GM19035 (cell line): ENCODE measurements at regions not wholly inside any gene's neighbourhood (a gene's known extent, or its start where the extent isn't known, plus 50 kb on each side); places are given as distances from the start of the nearest gene placed in this dataset.

Source experiments
- ATAC-seq: cut with Tn5 transposase; IDR thresholded peaks from one replicate; pipeline ENCODE4 v1.9.1; 2021; ENCODE audit not compliant: unreplicated experiment

DNA sequence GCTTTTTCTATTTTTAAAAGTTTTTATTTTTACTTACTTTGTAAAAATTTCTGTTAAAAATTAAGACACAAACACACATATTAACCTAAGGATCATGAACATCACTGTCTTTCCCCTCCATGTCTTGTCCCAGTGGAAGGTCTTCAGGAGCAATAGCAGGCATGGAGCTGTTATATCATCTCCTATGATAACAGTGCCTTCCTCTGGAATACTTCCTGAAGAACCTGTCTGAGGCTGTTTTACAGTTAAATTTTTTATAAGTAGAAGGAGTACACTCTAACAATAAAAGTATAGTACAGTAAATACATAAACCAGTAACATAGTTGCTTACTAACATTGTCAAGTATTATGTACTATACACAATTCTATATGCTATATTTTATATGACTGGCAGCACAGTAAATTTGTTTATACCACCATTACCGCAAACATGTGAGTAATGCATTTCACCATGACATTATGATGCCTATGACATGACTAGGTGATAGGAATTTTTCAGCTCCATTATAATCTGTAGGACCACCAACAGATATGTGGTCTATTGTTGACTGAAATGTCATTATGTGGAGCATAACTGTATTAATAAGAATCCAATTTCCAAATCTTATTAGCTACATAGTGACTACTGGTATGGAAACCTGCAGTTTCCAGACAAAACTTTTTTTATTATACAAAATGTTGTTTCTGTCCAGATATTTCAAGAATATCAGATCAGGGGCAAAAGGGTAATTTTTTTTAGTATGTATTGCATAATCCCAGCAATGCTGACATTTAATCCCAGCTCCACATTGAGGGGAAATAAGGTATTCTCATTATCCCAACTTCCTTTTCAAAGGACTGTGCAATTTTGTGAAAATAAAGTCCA, 337.2 kb upstream of the SLC39A10 start:
- no peak for ATAC-seq

DNA sequence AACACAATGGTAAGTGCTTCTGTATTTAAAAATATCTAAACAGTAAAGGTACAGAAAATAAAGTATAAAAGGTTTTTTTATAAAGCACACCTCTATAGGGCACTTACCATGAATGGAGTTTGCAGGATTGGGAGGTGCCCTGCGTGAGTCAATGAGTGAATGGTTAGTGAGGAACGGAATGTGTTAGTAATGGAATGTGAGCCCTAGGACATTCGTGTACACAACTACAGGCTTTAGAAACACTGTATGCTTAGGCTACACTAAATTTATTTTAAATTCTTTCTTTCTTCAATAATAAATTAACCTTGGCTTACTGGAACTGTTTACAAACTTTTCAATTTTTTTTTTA, 337.9 kb upstream of the SLC39A10 start:
- no peak for ATAC-seq

DNA sequence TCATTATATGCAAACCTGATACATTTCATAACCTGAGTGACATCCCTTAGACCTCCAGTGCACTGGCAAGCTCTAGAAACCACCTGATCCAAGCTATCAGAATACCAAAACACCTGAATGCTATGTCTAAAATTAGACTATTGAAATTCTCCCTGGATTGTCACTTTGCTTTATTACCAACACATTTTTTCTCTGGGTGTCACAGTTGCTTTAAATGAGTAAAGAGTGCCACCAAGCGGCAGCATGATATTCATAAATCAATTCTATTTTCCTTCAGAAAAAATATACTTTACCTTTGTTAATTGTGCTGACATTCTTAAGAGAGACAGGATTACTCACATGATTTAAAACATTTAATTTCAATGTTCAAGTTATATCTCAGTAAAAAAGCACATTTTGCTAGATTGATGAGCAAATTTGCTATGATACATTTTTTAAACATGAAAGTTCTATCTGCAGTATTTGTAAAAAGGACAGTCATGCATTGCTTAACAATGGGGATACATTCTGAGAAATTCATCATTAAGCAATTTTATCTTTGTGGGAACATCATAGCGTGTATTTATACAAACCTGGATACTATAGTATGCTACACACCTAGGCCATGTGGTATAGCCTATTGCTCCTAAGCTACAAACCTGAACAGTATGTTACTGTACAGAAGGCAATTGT, 338.4 kb upstream of the SLC39A10 start:
- no peak for ATAC-seq

DNA sequence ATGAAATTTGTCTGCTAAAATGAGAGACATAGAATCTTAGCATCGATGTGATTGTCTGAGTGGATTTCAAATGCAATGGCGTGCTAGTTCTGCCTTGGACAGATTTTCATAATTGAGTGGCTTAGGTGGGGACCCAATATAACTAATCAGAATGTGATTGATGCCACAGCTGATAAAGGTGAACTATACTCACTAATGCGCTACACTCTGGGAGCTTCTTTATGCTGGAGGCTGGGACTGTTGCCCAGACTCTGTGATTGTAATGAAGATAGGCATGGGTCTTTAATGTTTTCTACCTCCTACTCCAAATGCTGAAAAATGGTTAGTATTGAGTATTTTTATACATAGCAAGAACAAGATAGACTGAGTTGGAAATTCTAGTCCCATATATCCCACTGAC, 339.5 kb upstream of the SLC39A10 start:
- no peak for ATAC-seq

GRCh38 chr2:195316486-195316885, 340.5 kb upstream of the SLC39A10 start:
- no peak for ATAC-seq

GRCh38 chr2:195313962-195314361, 343.1 kb upstream of the SLC39A10 start:
- no peak for ATAC-seq

DNA sequence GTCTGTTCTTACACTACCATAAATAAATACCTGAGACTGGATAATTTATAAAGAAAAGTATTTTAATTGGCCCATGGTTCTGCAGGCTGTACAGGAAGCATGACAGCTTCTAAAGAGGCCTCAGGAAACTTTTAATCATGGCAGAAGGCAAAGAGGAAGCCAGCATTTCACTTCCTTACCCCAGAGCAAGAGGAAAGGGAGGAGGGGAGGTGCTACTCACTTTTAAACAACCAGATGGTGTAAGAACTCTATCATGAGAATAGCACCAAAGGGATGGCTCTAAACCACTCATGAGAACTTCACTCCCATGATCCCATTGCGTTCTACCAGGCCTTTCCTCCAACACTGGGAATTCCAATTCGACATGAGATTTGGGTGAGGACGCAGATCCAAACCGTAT, 344.4 kb upstream of the SLC39A10 start:
- ATAC-seq, result no peak

GRCh38 chr2:195308163-195308562, 348.9 kb upstream of the SLC39A10 start:
- no peak for ATAC-seq

DNA sequence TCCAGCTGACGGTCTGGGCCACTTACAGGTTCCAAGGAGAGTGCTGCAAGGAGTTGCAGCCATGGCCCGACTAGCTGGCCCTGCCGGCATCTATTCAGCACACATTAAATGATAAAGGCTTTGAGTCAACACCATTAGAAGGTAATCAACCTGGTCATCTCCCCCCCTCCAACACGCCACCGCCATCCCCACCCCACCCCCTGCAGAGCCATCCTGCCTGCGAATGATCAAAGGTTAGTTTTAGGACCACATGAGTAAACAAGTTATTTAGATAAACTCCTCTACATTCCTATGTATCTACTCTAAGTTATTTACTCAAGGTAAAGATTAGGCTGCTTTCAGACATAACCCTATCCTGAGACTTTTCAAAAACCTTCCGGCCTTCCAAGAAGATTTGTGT, 349.3 kb upstream of the SLC39A10 start:
- ATAC-seq, result no peak

DNA sequence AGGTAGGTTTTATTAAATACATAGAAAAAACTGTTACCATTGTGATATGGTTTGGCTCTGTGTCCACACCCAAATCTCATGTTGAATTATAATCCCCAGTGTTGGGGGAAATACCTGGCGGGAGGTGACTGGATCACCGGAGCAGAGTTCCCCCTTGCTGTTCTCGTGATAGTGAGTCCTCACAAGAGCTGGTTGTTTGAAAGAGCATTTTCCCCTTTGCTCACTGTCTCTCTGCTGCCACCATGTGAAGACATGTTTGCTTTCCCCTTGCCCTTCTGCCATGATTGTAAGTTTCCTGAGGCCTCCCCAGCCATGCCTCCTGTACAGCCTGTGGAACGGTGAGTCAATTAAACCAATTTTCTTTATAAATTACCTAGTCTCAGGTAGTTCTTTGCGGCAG, 352.7 kb upstream of the SLC39A10 start:
- no peak for ATAC-seq

DNA sequence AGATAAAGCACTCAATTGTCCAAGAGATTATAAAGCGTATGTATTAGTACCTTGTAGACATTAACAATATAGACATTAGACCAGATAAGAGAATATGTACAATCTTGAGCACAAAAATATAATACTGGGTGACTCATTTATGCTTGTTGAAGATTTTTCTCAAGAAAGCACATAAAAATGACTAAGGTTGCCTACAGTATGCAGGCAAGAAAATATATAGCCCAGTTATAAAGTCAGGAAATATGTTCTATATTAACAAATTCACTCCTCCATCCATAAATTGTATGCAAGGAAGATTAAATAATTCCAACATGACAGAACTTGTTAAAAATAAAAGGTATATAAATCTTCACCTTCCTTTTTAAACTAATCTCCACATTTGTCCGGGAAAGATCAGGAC, 356.4 kb upstream of the SLC39A10 start:
- ATAC-seq, result no peak

DNA sequence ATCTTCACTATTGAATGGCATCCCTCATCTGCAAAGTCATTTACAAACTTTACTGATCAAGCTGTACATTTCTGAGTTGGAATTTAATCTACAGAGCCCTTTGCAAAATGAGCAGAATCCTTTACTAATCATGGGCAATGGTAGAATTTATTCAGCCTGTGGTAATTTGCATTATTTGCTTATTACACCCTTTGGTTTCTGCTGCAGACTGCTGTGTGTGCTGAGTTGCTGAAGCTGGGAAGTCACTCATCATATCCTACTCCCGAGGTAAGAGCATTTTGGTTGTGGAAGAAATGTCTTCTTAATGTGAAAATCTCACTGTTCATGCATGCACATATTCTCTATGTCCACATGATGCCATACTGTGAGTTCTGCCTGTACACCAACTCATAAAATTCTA, 357.4 kb upstream of the SLC39A10 start:
- ATAC-seq, result no peak

DNA sequence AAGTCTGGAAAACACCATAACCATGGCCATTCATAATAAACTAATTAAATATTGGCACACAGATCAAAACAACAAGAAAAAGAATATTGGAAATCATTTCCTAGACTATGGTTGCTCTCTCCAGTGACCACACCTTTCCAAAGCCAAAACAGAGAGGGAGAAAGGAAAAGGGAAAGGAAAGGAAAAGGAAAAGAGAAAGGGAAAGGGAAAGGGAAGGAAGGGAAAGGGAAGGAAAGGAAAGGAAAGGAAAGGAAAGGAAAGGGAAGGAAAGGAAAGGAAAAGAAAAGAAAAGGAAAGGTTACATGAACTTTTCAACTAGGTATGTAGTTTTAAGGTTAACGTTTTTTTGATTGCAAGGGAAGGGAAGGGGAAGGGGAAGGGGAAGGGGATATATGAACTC, 360.5 kb upstream of the SLC39A10 start:
- no peak for ATAC-seq

DNA sequence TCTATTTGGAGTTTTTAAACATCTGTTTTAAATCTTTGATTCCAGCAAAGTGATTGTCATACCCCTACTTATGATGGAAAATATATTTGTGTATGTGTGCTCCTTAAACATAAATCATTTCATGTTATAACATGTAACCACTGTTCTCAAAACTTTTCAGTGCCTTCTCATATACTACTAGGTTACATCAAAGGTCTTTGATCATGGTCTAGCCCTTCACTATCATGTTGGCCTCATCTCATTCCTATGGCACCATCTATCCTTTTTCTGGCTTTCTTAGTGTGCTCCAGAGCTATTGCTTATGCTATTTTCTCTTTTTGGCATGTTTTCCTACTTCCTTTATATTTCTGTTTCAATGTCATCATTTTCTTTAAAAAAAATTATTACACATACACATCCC, 367.9 kb upstream of the SLC39A10 start:
- no peak for ATAC-seq

GRCh38 chr2:195279840-195280427, 377.1 kb upstream of the SLC39A10 start:
- no peak for ATAC-seq

- no peak for ATAC-seq
These were observed 386.5 kb upstream of the SLC39A10 start for GRCh38 chr2:195270466-195271039.

DNA sequence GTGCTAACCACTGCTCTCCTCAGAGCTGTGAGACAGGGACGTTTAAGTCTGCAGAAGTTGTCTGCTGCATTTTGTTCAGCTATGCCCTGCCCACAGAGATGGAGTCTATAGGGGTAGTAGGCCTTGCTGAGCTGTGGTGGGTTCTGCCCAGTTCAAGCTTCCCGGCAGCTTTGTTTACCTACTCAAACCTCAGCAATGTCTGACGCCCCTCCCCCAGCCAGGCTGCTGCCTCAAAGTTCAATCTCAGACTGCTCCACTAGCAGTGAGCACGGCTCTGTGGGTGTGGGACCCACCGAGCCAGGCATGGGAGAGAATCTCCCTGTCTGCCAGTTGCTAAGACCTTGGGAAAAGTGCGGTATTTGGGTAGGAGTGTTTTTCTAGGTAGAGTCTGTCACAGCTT, 387.8 kb upstream of the SLC39A10 start:
- ATAC-seq, result no peak

- no peak for ATAC-seq
These were observed 399.0 kb upstream of the SLC39A10 start for GRCh38 chr2:195257979-195258378.

- no peak for ATAC-seq
These were observed 405.0 kb upstream of the SLC39A10 start for GRCh38 chr2:195252018-195252417.

- ATAC-seq, result no peak
These were observed 405.8 kb upstream of the SLC39A10 start for GRCh38 chr2:195251214-195251613.

GRCh38 chr2:195238826-195239225, 418.2 kb upstream of the SLC39A10 start:
- no peak for ATAC-seq

DNA sequence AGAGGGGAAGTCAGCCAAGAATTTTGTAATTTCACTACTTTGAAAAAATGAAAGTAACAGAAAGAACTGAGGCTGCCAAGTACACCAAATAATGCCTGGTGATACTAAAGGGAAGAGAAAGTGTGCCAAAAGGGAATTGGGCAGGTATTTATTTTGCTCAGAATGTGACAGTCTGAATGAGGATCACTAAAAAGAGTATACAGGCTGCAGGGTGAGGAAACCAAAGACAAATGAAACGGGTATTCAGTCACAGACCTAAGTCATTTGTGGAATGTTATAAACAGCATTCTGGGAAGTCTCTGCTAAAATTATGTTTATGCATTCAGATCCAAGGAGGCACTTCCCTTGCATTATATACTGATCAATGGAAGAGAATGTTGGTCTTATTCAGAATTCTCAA, 418.6 kb upstream of the SLC39A10 start:
- no peak for ATAC-seq
